ENCODE measurements at regions not wholly inside any gene's neighbourhood (a gene's known extent, or its start where the extent isn't known, plus 50 kb on each side); places are given as distances from the start of the nearest gene placed in this dataset.
"Not testable (repeated sequence)": the region's sequence is repeated elsewhere in the genome, so short reads cannot be mapped to it uniquely, and the experiment has no call there.

GRCh38 chr6:170224694-170225660, 65.9 kb downstream of the DLL1 start:
- Histone ChIP-seq H3K4me1 (replicated peaks in 1 of 2) (peaks cover 39 to 40% of the 10 kb centered on the region in 2 donors), H3K4me3 (no peak overlapping the region), H3K27ac (no peak overlapping the region)
- peak in 7 of 8 experiments; percentile 71 to 92 (median 90) for ATAC-seq (replicated peaks in 6 of 8)
- in situ Hi-C loops (cut with MboI; ENCODE audit: low pct_unique_long_range_greater_than_20kb in 2 of 9, low sequenced_read_pairs in 9 of 9, unreplicated experiment in 9 of 9) = no loop called here
- WGBS, 10 experiments = 40 to 100% (median 90%) methylated on average over 2 to 10 of the region's 23 CpGs; no CpG with 5 or more reads in 3 of the 10 experiments

- Histone ChIP-seq H3K27ac (no peak overlapping the region), H3K4me3 (no peak overlapping the region), H3K4me1 (replicated peaks in 1 of 2) (peaks cover 39 to 40% of the 10 kb centered on the region in 2 donors)
- 52 to 93% (median 82%) methylated on average over 1 to 9 of the region's 25 CpGs; no CpG with 5 or more reads in 4 of the 10 experiments for WGBS, 10 experiments
- in situ Hi-C loops (cut with MboI; ENCODE audit: low pct_unique_long_range_greater_than_20kb in 2 of 9, low sequenced_read_pairs in 9 of 9, unreplicated experiment in 9 of 9) = no loop called here
- ATAC-seq (replicated peaks in 6 of 8) = peak in 6 of 8 experiments; percentile 5 to 39 (median 28)
These were observed 66.9 kb downstream of the DLL1 start for GRCh38 chr6:170223718-170224693.

- peak in 5 of 8 experiments; percentile 18 to 45 (median 33) for ATAC-seq (replicated peaks in 6 of 8)
- Histone ChIP-seq H3K4me3 (no peak overlapping the region), H3K27ac (no peak overlapping the region), H3K4me1 (replicated peaks in 1 of 2) (peaks cover 37 to 40% of the 10 kb centered on the region in 2 donors)
- WGBS, 10 experiments = 40 to 95% (median 55%) methylated on average over 2 to 11 of the region's 32 CpGs; no CpG with 5 or more reads in 1 of the 10 experiments
- in situ Hi-C loops (cut with MboI; ENCODE audit: low pct_unique_long_range_greater_than_20kb in 2 of 9, low sequenced_read_pairs in 9 of 9, unreplicated experiment in 9 of 9) = no loop called here
These were observed 68.1 kb downstream of the DLL1 start for GRCh38 chr6:170222498-170223471.

GRCh38 chr6:170221753-170222400, 69.0 kb downstream of the DLL1 start:
- H3K27ac ChIP-seq = no peak overlapping the region
- in situ Hi-C loops (cut with MboI; ENCODE audit: low pct_unique_long_range_greater_than_20kb in 2 of 9, low sequenced_read_pairs in 9 of 9, unreplicated experiment in 9 of 9) = no loop called here
- no peak for ATAC-seq (replicated peaks in 6 of 8)
- peaks cover 37 to 40% of the 10 kb centered on the region in 2 donors for H3K4me1 ChIP-seq (replicated peaks in 1 of 2)
- H3K4me3 ChIP-seq = no peak overlapping the region
- WGBS, 10 experiments = 42 to 90% (median 72%) methylated on average over 2 to 27 of the region's 29 CpGs

GRCh38 chr6:170221052-170221752, 69.7 kb downstream of the DLL1 start:
- in situ Hi-C loops (cut with MboI; ENCODE audit: low pct_unique_long_range_greater_than_20kb in 2 of 9, low sequenced_read_pairs in 9 of 9, unreplicated experiment in 9 of 9) = no loop called here
- WGBS, 10 experiments = 20 to 100% (median 85%) methylated on average over 1 to 17 of the region's 29 CpGs; no CpG with 5 or more reads in 1 of the 10 experiments
- H3K27ac ChIP-seq = no peak overlapping the region
- ATAC-seq (replicated peaks in 6 of 8) = no peak
- H3K4me3 ChIP-seq = no peak overlapping the region
- peaks cover 37 to 40% of the 10 kb centered on the region in 2 donors for H3K4me1 ChIP-seq (replicated peaks in 1 of 2)

- in situ Hi-C loops (cut with MboI; ENCODE audit: low pct_unique_long_range_greater_than_20kb in 2 of 9, low sequenced_read_pairs in 9 of 9, unreplicated experiment in 9 of 9); H3K4me3 ChIP-seq; H3K4me1 ChIP-seq (replicated peaks in 1 of 2); ATAC-seq (replicated peaks in 6 of 8); H3K27ac ChIP-seq: not testable (repeated sequence)
- WGBS, 10 experiments = 73 to 88% methylated on average over 3 to 4 of the region's 19 CpGs; no CpG with 5 or more reads in 8 of the 10 experiments
These were observed 77.2 kb downstream of the DLL1 start for GRCh38 chr6:170213637-170214018.

- in situ Hi-C loops (cut with MboI; ENCODE audit: low pct_unique_long_range_greater_than_20kb in 2 of 9, low sequenced_read_pairs in 9 of 9, unreplicated experiment in 9 of 9) = no loop called here
- Histone ChIP-seq H3K4me1 (replicated peaks in 1 of 2) (no peaks in the 10 kb centered on the region), H3K4me3 (no peak overlapping the region), H3K27ac (no peak overlapping the region)
- ATAC-seq (replicated peaks in 6 of 8) = no peak
- 69 to 93% (median 82%) methylated on average over 3 to 10 of the region's 40 CpGs; no CpG with 5 or more reads in 5 of the 10 experiments for WGBS, 10 experiments
These were observed 77.8 kb downstream of the DLL1 start for GRCh38 chr6:170212956-170213636.

- in situ Hi-C loops (cut with MboI; ENCODE audit: low pct_unique_long_range_greater_than_20kb in 2 of 9, low sequenced_read_pairs in 9 of 9, unreplicated experiment in 9 of 9) = no loop called here
- H3K4me3 ChIP-seq = no peak overlapping the region
- WGBS, 10 experiments = 50 to 92% (median 79%) methylated on average over 2 to 14 of the region's 23 CpGs; no CpG with 5 or more reads in 2 of the 10 experiments
- ATAC-seq (replicated peaks in 6 of 8) = no peak
- H3K4me1 ChIP-seq (replicated peaks in 1 of 2) = no peaks in the 10 kb centered on the region
- H3K27ac ChIP-seq = no peak overlapping the region
These were observed 78.7 kb downstream of the DLL1 start for GRCh38 chr6:170212051-170212756.

GRCh38 chr6:170211404-170212025, 79.4 kb downstream of the DLL1 start:
- WGBS, 10 experiments = 27 to 94% (median 65%) methylated on average over 1 to 10 of the region's 14 CpGs; no CpG with 5 or more reads in 1 of the 10 experiments
- ATAC-seq (replicated peaks in 6 of 8) = no peak
- Histone ChIP-seq H3K27ac (no peak overlapping the region), H3K4me1 (replicated peaks in 1 of 2) (no peaks in the 10 kb centered on the region), H3K4me3 (no peak overlapping the region)
- in situ Hi-C loops (cut with MboI; ENCODE audit: low pct_unique_long_range_greater_than_20kb in 2 of 9, low sequenced_read_pairs in 9 of 9, unreplicated experiment in 9 of 9) = no loop called here
